ENCODE measurements at regions not wholly inside any gene's neighbourhood (a gene's known extent, or its start where the extent isn't known, plus 50 kb on each side); places are given as distances from the start of the nearest gene placed in this dataset.

GRCh38 chr11:110867951-110868350, 155.7 kb upstream of the ARHGAP20 start:
- Histone ChIP-seq H3K36me3 (ENCODE audit: low read depth, missing control alignments) (no peaks in the 10 kb centered on the region), H3K4me3 (no peak overlapping the region), H3K27ac (no peak overlapping the region), H3K9me3 (no peaks in the 10 kb centered on the region), H3K4me1 (peaks cover 20% of the 10 kb centered on the region), H3K27me3 (no peaks in the 10 kb centered on the region)
- DNase-seq, result no peak
- WGBS, 2 donors, result 91 to 95% methylated on average over 4 of the region's 4 CpGs
- no peak for TF ChIP-seq POLR2A (IDR thresholded peaks at IDR 0.05)
- TF ChIP-seq, protein P1, sequence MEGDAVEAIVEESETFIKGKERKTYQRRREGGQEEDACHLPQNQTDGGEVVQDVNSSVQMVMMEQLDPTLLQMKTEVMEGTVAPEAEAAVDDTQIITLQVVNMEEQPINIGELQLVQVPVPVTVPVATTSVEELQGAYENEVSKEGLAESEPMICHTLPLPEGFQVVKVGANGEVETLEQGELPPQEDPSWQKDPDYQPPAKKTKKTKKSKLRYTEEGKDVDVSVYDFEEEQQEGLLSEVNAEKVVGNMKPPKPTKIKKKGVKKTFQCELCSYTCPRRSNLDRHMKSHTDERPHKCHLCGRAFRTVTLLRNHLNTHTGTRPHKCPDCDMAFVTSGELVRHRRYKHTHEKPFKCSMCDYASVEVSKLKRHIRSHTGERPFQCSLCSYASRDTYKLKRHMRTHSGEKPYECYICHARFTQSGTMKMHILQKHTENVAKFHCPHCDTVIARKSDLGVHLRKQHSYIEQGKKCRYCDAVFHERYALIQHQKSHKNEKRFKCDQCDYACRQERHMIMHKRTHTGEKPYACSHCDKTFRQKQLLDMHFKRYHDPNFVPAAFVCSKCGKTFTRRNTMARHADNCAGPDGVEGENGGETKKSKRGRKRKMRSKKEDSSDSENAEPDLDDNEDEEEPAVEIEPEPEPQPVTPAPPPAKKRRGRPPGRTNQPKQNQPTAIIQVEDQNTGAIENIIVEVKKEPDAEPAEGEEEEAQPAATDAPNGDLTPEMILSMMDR (IDR thresholded peaks at IDR 0.05), result no peak
- intact Hi-C loops (cut with DNase I; ENCODE audit: low total_unique reads), result no loop called here

DNA sequence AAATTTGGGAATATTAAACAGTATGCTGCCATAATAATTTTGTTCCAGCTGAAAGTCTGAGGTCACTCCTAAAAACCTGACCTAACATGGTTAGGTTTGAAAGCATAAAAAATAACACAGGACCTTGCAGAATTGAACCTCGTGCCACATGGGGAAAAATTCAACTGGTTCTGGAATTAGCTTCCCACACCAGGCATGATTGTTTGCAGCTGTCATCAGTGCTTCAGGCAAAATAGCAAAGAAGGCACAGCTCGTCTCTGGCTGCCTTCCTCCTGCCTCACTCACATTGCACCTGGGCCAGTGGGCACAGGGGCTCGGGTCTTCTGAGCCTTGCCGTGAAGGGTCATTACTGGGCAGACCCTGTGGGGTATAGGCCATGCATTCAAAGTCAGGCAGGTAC, 153.8 kb upstream of the ARHGAP20 start:
- TF ChIP-seq POLR2A (IDR thresholded peaks at IDR 0.05), result no peak
- TF ChIP-seq, protein P1 (IDR thresholded peaks at IDR 0.05), result no peak
- 57 to 58% methylated on average over 4 of the region's 4 CpGs for WGBS, 2 donors
- H3K4me1 ChIP-seq, result peaks cover 20% of the 10 kb centered on the region
- intact Hi-C loops (cut with DNase I; ENCODE audit: low total_unique reads), result no loop called here
- H3K4me3 ChIP-seq, result no peak overlapping the region
- H3K27ac ChIP-seq, result peak overlapping the region; percentile 16 to 47
- H3K36me3 ChIP-seq (ENCODE audit: low read depth, missing control alignments), result no peaks in the 10 kb centered on the region
- no peak for DNase-seq
- no peaks in the 10 kb centered on the region for H3K9me3 ChIP-seq
- H3K27me3 ChIP-seq, result no peaks in the 10 kb centered on the region

GRCh38 chr11:110862407-110862806, 150.2 kb upstream of the ARHGAP20 start:
- peaks cover 17% of the 10 kb centered on the region for H3K4me1 ChIP-seq
- H3K9me3 ChIP-seq, result no peaks in the 10 kb centered on the region
- H3K4me3 ChIP-seq, result no peak overlapping the region
- no peaks in the 10 kb centered on the region for H3K27me3 ChIP-seq
- 95 to 100% methylated on average over 2 of the region's 2 CpGs for WGBS, 2 donors
- DNase-seq, result no peak
- no peak overlapping the region for H3K27ac ChIP-seq
- TF ChIP-seq, protein P1 (IDR thresholded peaks at IDR 0.05), result no peak
- no peak for TF ChIP-seq POLR2A (IDR thresholded peaks at IDR 0.05)
- no peaks in the 10 kb centered on the region for H3K36me3 ChIP-seq (ENCODE audit: low read depth, missing control alignments)
- intact Hi-C loops (cut with DNase I; ENCODE audit: low total_unique reads), result no loop called here

DNA sequence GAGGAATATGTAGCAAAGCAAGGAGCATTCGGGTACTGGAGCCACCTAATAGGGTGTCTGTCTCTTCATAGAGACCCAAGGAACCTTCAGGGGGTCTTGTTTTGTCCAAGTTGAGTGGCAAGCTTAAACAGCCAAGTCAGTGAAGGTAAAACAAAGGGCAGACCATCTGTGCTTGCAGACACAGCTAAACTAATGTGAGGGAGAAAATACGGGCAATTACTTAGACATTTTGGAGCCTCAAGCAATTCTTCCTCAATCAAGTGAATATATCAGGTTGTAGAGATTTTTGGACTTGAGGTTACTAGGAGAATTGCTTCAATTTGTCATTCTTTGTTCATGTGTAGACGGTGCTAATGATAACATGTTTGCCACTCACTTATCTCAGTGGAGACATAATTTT, 148.2 kb upstream of the ARHGAP20 start:
- Histone ChIP-seq H3K4me1 (peaks cover 6% of the 10 kb centered on the region), H3K36me3 (ENCODE audit: low read depth, missing control alignments) (no peaks in the 10 kb centered on the region), H3K9me3 (no peaks in the 10 kb centered on the region), H3K4me3 (no peak overlapping the region), H3K27ac (no peak overlapping the region), H3K27me3 (no peaks in the 10 kb centered on the region)
- WGBS, 2 donors, result 83 to 93% methylated on average over 3 of the region's 3 CpGs
- intact Hi-C loops (cut with DNase I; ENCODE audit: low total_unique reads), result no loop called here
- no peak for TF ChIP-seq POLR2A (IDR thresholded peaks at IDR 0.05)
- TF ChIP-seq, protein P1 (IDR thresholded peaks at IDR 0.05), result no peak
- no peak for DNase-seq

GRCh38 chr11:110859998-110860397, 147.8 kb upstream of the ARHGAP20 start:
- DNase-seq, result no peak
- H3K4me3 ChIP-seq, result no peak overlapping the region
- H3K4me1 ChIP-seq, result peaks cover 2% of the 10 kb centered on the region
- no peaks in the 10 kb centered on the region for H3K36me3 ChIP-seq (ENCODE audit: low read depth, missing control alignments)
- 82 to 92% methylated on average over 6 of the region's 6 CpGs for WGBS, 2 donors
- TF ChIP-seq POLR2A (IDR thresholded peaks at IDR 0.05), result no peak
- TF ChIP-seq, protein P1 (IDR thresholded peaks at IDR 0.05), result no peak
- intact Hi-C loops (cut with DNase I; ENCODE audit: low total_unique reads), result no loop called here
- no peak overlapping the region for H3K27ac ChIP-seq
- no peaks in the 10 kb centered on the region for H3K27me3 ChIP-seq
- no peaks in the 10 kb centered on the region for H3K9me3 ChIP-seq

Measured in testis (tissue), 2 donors.